Ovary (tissue), 7 donors: ENCODE measurements at regions not wholly inside any gene's neighbourhood (a gene's known extent, or its start where the extent isn't known, plus 50 kb on each side); places are given as distances from the start of the nearest gene placed in this dataset.

Experiments
- DNase-seq, 5 donors: peaks; one replicate each; pipeline ENCODE4 v3.0.0-alpha.2; 2019 to 2020
- H3K27ac ChIP-seq, 2 donors: fragments of 200-600 bp; one replicate each; pipeline versions ENCODE4 v1.5.1 to v1.8.0; 2019 to 2022
- H3K27me3 ChIP-seq: fragments of 200-600 bp; one replicate; pipeline ENCODE4 v1.8.0; 2022
- H3K36me3 ChIP-seq: fragments of 200-600 bp; sonication (generic); one replicate; pipeline ENCODE4 v1.5.1; 2019
- H3K4me1 ChIP-seq: one replicate; pipeline ENCODE4 v1.8.1; 2013; ENCODE audit warnings: mild to moderate bottlenecking, moderate library complexity; ENCODE audit not compliant: insufficient read depth
- H3K4me3 ChIP-seq: fragments of 200-600 bp; sonication (generic); one replicate; pipeline ENCODE4 v1.5.1; 2017
- H3K9me3 ChIP-seq, 2 donors: fragments of 200-600 bp in 1 of 2; sonication (generic) in 1 of 2; one replicate each; pipeline versions ENCODE4 v1.5.1 to v1.8.1; 2013 to 2019; ENCODE audit warnings: mild to moderate bottlenecking in 1 of 2, moderate library complexity in 1 of 2
- CTCF ChIP-seq, 3 donors: fragments of 450-650 bp in 2 of 3; fragments of 200-600 bp in 1 of 3; IDR thresholded peaks; one replicate each; pipeline versions ENCODE4 v1.5.1 to v1.8.0; 2016 to 2022; ENCODE audit warnings: antibody characterized with exemption in 3 of 3, mild to moderate bottlenecking in 1 of 3
- EP300 ChIP-seq: sonication (generic); formaldehyde crosslinking; IDR thresholded peaks from one replicate; pipeline ENCODE4 v1.6.1; 2017; ENCODE audit warnings: antibody characterized with exemption
- POLR2A ChIP-seq: fragments of 450-650 bp; IDR thresholded peaks from one replicate; pipeline ENCODE4 v1.6.1; 2017; ENCODE audit warnings: antibody characterized with exemption, mild to moderate bottlenecking, moderate library complexity
- WGBS, 3 donors: extraction: QIAGEN DNeasy Blood & Tissue Kit in 1 of 3; methylation state at CpG; one replicate each; pipeline versions ENCODE4 v1.1.5 to v1.1.7; 2013 to 2017; 5-methylcytosine and 5-hydroxymethylcytosine counted together
- intact Hi-C, 4 donors: fragments of 100-400 bp; cut with DNase I; formaldehyde crosslinking; loops; one replicate each; pipeline versions ENCODE4 v1.11.0 to v1.15.1; 2022 to 2023
- donor health status: DM: no; HTN: no; CAD: no; lungs with moderate emphysema.
- donor health status: DM: no; HTN: no; CAD: no.
- donor health status: Bipolar disorder and iron deficiency.
- donor health status: DM: no; HTN: no; CAD: no.
- donor health status: DM: yes; HTN: yes; CAD: no.

- no peaks in the 10 kb centered on the region for H3K9me3 ChIP-seq
- H3K4me3 ChIP-seq = no peak overlapping the region
- 83 to 87% (median 83%) methylated on average over 2 of the region's 2 CpGs for WGBS, 3 donors
- H3K36me3 ChIP-seq = no peaks in the 10 kb centered on the region
- DNase-seq = no peak
- no peaks in the 10 kb centered on the region for H3K4me1 ChIP-seq
- no peak overlapping the region for H3K27ac ChIP-seq
- TF ChIP-seq POLR2A = no peak
- TF ChIP-seq EP300 = no peak
- TF ChIP-seq CTCF (IDR thresholded peaks at IDR 0.05) = no peak
- H3K27me3 ChIP-seq = no peaks in the 10 kb centered on the region
- intact Hi-C loops = no loop called here
Observed at GRCh38 chr13:78030341-78030896, 111.8 kb upstream of the EDNRB start.

GRCh38 chr13:78029901-78030300 lies 111.3 kb upstream of the EDNRB start:
- no peak for DNase-seq
- H3K36me3 ChIP-seq = no peaks in the 10 kb centered on the region
- no peaks in the 10 kb centered on the region for H3K9me3 ChIP-seq
- 90 to 95% (median 94%) methylated on average over 6 of the region's 6 CpGs for WGBS, 3 donors
- no peaks in the 10 kb centered on the region for H3K4me1 ChIP-seq
- H3K4me3 ChIP-seq = no peak overlapping the region
- intact Hi-C loops = no loop called here
- no peak overlapping the region for H3K27ac ChIP-seq
- no peaks in the 10 kb centered on the region for H3K27me3 ChIP-seq
- TF ChIP-seq CTCF (IDR thresholded peaks at IDR 0.05) = no peak
- TF ChIP-seq EP300 = no peak
- TF ChIP-seq POLR2A = no peak

- 94 to 100% (median 100%) methylated on average over 1 of the region's 1 CpG for WGBS, 3 donors
- Histone ChIP-seq H3K36me3 (no peaks in the 10 kb centered on the region), H3K9me3 (no peaks in the 10 kb centered on the region), H3K4me3 (no peak overlapping the region), H3K27ac (no peak overlapping the region), H3K27me3 (no peaks in the 10 kb centered on the region), H3K4me1 (no peaks in the 10 kb centered on the region)
- TF ChIP-seq POLR2A = no peak
- TF ChIP-seq CTCF (IDR thresholded peaks at IDR 0.05) = no peak
- no peak for TF ChIP-seq EP300
- intact Hi-C loops = no loop called here
- no peak for DNase-seq
Observed at GRCh38 chr13:78028960-78029359, 110.3 kb upstream of the EDNRB start.

DNA sequence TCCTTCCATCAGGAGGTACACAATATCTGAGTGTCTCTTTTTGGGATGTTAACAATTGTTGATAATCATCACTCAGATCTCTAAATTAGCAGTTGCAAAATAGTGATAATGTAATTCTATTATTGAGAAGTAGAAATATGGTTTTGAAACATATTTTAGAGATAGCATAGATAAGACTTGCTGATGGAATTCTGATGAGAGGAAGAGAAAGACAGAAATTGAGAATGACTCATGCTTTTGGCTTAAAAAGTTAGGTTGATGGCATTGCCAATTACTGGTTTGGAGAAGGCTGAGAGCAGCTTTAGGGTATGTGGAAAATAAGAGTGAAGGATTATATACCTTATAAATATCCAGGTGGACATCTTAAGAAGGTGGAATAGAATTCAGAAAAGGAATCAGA lies 106.4 kb upstream of the EDNRB start:
- Histone ChIP-seq H3K36me3 (no peaks in the 10 kb centered on the region), H3K27ac (no peak overlapping the region), H3K9me3 (no peaks in the 10 kb centered on the region), H3K27me3 (no peaks in the 10 kb centered on the region), H3K4me1 (no peaks in the 10 kb centered on the region), H3K4me3 (no peak overlapping the region)
- DNase-seq = no peak
- no peak for TF ChIP-seq CTCF (IDR thresholded peaks at IDR 0.05)
- no peak for TF ChIP-seq POLR2A
- no peak for TF ChIP-seq EP300
- intact Hi-C loops = no loop called here
